ENCODE measurements at regions not wholly inside any gene's neighbourhood (a gene's known extent, or its start where the extent isn't known, plus 50 kb on each side); places are given as distances from the start of the nearest gene placed in this dataset.
A peak's percentile ranks its signal among the peaks of the same experiment; 100 is the strongest.
"Not testable (repeated sequence)": the region's sequence is repeated elsewhere in the genome, so short reads cannot be mapped to it uniquely, and the experiment has no call there.

- H3K27me3 Mint-ChIP-seq, result peaks cover 16% of the 10 kb centered on the region
- Histone ChIP-seq H3K36me3 (ENCODE audit: control insufficient read depth, insufficient read depth, low read length) (no peaks in the 10 kb centered on the region), H3K9me3 (ENCODE audit: control insufficient read depth in 2 of 2, low read length in 2 of 2) (no peaks in the 10 kb centered on the region), H3K27me3 (ENCODE audit: control insufficient read depth, insufficient read depth, low read length) (no peaks in the 10 kb centered on the region), H3K4me1 (ENCODE audit: control insufficient read depth, insufficient read depth, low read length, poor library complexity, severe bottlenecking) (no peaks in the 10 kb centered on the region), H3K27ac (ENCODE audit: insufficient read depth, low read length, poor library complexity, severe bottlenecking) (no peak overlapping the region), H3K4me3 (ENCODE audit: low read depth, low read length) (no peak overlapping the region)
- ATAC-seq (ENCODE audit: low read depth in 2 of 2), result no peak
- H3K36me3 Mint-ChIP-seq, result no peaks in the 10 kb centered on the region
- no peak for DNase-seq
- no peaks in the 10 kb centered on the region for H3K4me1 Mint-ChIP-seq
- H3K27ac Mint-ChIP-seq, result no peak overlapping the region
- H3K4me3 Mint-ChIP-seq, result no peak overlapping the region
- peaks cover 0 to 6% (median 2%) of the 10 kb centered on the region in 7 donors for H3K9me3 Mint-ChIP-seq
Observed at GRCh38 chr12:102294568-102294967, 96.9 kb upstream of the PMCH start.

GRCh38 chr12:102291498-102292440, 94.1 kb upstream of the PMCH start:
- H3K27ac Mint-ChIP-seq, result peak overlapping the region in 1 of 3 donors; percentile 6
- H3K36me3 Mint-ChIP-seq, H3K4me1 Mint-ChIP-seq: not testable (repeated sequence)

GRCh38 chr12:102289702-102290101, 92.1 kb upstream of the PMCH start:
- DNase-seq; H3K27me3 Mint-ChIP-seq; H3K36me3 ChIP-seq (ENCODE audit: control insufficient read depth, insufficient read depth, low read length); H3K27me3 ChIP-seq (ENCODE audit: control insufficient read depth, insufficient read depth, low read length); H3K4me1 ChIP-seq (ENCODE audit: control insufficient read depth, insufficient read depth, low read length, poor library complexity, severe bottlenecking); H3K4me3 Mint-ChIP-seq; H3K27ac Mint-ChIP-seq; H3K36me3 Mint-ChIP-seq; H3K9me3 Mint-ChIP-seq; H3K4me1 Mint-ChIP-seq; ATAC-seq (ENCODE audit: low read depth in 2 of 2); H3K4me3 ChIP-seq (ENCODE audit: low read depth, low read length); H3K9me3 ChIP-seq (ENCODE audit: control insufficient read depth in 2 of 2, low read length in 2 of 2); H3K27ac ChIP-seq (ENCODE audit: insufficient read depth, low read length, poor library complexity, severe bottlenecking): not testable (repeated sequence)

More at GRCh38 chr12:102291498-102292440, 94.1 kb upstream of the PMCH start:
- H3K4me1 ChIP-seq (ENCODE audit: control insufficient read depth, insufficient read depth, low read length, poor library complexity, severe bottlenecking); H3K36me3 ChIP-seq (ENCODE audit: control insufficient read depth, insufficient read depth, low read length); H3K4me3 Mint-ChIP-seq; H3K9me3 ChIP-seq (ENCODE audit: control insufficient read depth in 2 of 2, low read length in 2 of 2); H3K4me3 ChIP-seq (ENCODE audit: low read depth, low read length); ATAC-seq (ENCODE audit: low read depth in 2 of 2); H3K27ac ChIP-seq (ENCODE audit: insufficient read depth, low read length, poor library complexity, severe bottlenecking); DNase-seq; H3K27me3 Mint-ChIP-seq; H3K9me3 Mint-ChIP-seq; H3K27me3 ChIP-seq (ENCODE audit: control insufficient read depth, insufficient read depth, low read length): not testable (repeated sequence)

GRCh38 chr12:102281231-102281630, 83.6 kb upstream of the PMCH start:
- Mint-ChIP-seq H3K4me3 (no peak overlapping the region), H3K4me1 (no peaks in the 10 kb centered on the region), H3K9me3 (peaks cover 0 to 10% (median 0%) of the 10 kb centered on the region in 7 donors), H3K36me3 (no peaks in the 10 kb centered on the region), H3K27me3 (no peaks in the 10 kb centered on the region), H3K27ac (no peak overlapping the region)
- DNase-seq, result no peak
- Histone ChIP-seq H3K27ac (ENCODE audit: insufficient read depth, low read length, poor library complexity, severe bottlenecking) (no peak overlapping the region), H3K36me3 (ENCODE audit: control insufficient read depth, insufficient read depth, low read length) (no peaks in the 10 kb centered on the region), H3K9me3 (ENCODE audit: control insufficient read depth in 2 of 2, low read length in 2 of 2) (no peaks in the 10 kb centered on the region), H3K4me1 (ENCODE audit: control insufficient read depth, insufficient read depth, low read length, poor library complexity, severe bottlenecking) (no peaks in the 10 kb centered on the region), H3K4me3 (ENCODE audit: low read depth, low read length) (no peak overlapping the region), H3K27me3 (ENCODE audit: control insufficient read depth, insufficient read depth, low read length) (no peaks in the 10 kb centered on the region)
- no peak for ATAC-seq (ENCODE audit: low read depth in 2 of 2)

- not testable (repeated sequence) for H3K9me3 ChIP-seq (ENCODE audit: control insufficient read depth in 2 of 2, low read length in 2 of 2); H3K4me1 ChIP-seq (ENCODE audit: control insufficient read depth, insufficient read depth, low read length, poor library complexity, severe bottlenecking); H3K36me3 ChIP-seq (ENCODE audit: control insufficient read depth, insufficient read depth, low read length); DNase-seq; H3K27ac Mint-ChIP-seq; H3K4me1 Mint-ChIP-seq; H3K4me3 ChIP-seq (ENCODE audit: low read depth, low read length); H3K27me3 ChIP-seq (ENCODE audit: control insufficient read depth, insufficient read depth, low read length); H3K4me3 Mint-ChIP-seq; H3K27ac ChIP-seq (ENCODE audit: insufficient read depth, low read length, poor library complexity, severe bottlenecking); H3K36me3 Mint-ChIP-seq; ATAC-seq (ENCODE audit: low read depth in 2 of 2)
- H3K27me3 Mint-ChIP-seq, result peaks cover 10% of the 10 kb centered on the region
- H3K9me3 Mint-ChIP-seq, result peaks cover 0 to 14% (median 10%) of the 10 kb centered on the region in 7 donors
Observed at GRCh38 chr12:102255687-102256086, 58.1 kb upstream of the PMCH start.

- not testable (repeated sequence) for H3K4me1 ChIP-seq (ENCODE audit: control insufficient read depth, insufficient read depth, low read length, poor library complexity, severe bottlenecking); H3K27ac Mint-ChIP-seq; DNase-seq; H3K36me3 ChIP-seq (ENCODE audit: control insufficient read depth, insufficient read depth, low read length); ATAC-seq (ENCODE audit: low read depth in 2 of 2); H3K27ac ChIP-seq (ENCODE audit: insufficient read depth, low read length, poor library complexity, severe bottlenecking); H3K27me3 ChIP-seq (ENCODE audit: control insufficient read depth, insufficient read depth, low read length); H3K27me3 Mint-ChIP-seq; H3K36me3 Mint-ChIP-seq; H3K4me1 Mint-ChIP-seq; H3K4me3 ChIP-seq (ENCODE audit: low read depth, low read length); H3K4me3 Mint-ChIP-seq; H3K9me3 ChIP-seq (ENCODE audit: control insufficient read depth in 2 of 2, low read length in 2 of 2)
- peaks cover 0 to 12% (median 6%) of the 10 kb centered on the region in 7 donors for H3K9me3 Mint-ChIP-seq
Observed at GRCh38 chr12:102251005-102251404, 53.4 kb upstream of the PMCH start.

GRCh38 chr12:102249079-102249841, 51.6 kb upstream of the PMCH start:
- Histone ChIP-seq H3K36me3 (ENCODE audit: control insufficient read depth, insufficient read depth, low read length) (no peaks in the 10 kb centered on the region), H3K4me1 (ENCODE audit: control insufficient read depth, insufficient read depth, low read length, poor library complexity, severe bottlenecking) (no peaks in the 10 kb centered on the region), H3K27me3 (ENCODE audit: control insufficient read depth, insufficient read depth, low read length) (no peaks in the 10 kb centered on the region), H3K9me3 (ENCODE audit: control insufficient read depth in 2 of 2, low read length in 2 of 2) (no peaks in the 10 kb centered on the region), H3K27ac (ENCODE audit: insufficient read depth, low read length, poor library complexity, severe bottlenecking) (no peak overlapping the region), H3K4me3 (ENCODE audit: low read depth, low read length) (no peak overlapping the region)
- H3K9me3 Mint-ChIP-seq, result peaks cover 0 to 9% (median 4%) of the 10 kb centered on the region in 7 donors
- H3K27ac Mint-ChIP-seq, result no peak overlapping the region
- ATAC-seq (ENCODE audit: low read depth in 2 of 2), result no peak
- no peak overlapping the region for H3K4me3 Mint-ChIP-seq
- DNase-seq, result no peak
- no peaks in the 10 kb centered on the region for H3K4me1 Mint-ChIP-seq
- H3K27me3 Mint-ChIP-seq, result peaks cover 8% of the 10 kb centered on the region
- H3K36me3 Mint-ChIP-seq, result no peaks in the 10 kb centered on the region

Data from CD4-positive, CD25-positive, alpha-beta regulatory T cell (primary cell).